ENCODE measurements at regions not wholly inside any gene's neighbourhood (a gene's known extent, or its start where the extent isn't known, plus 50 kb on each side); places are given as distances from the start of the nearest gene placed in this dataset.
"Not testable (repeated sequence)": the region's sequence is repeated elsewhere in the genome, so short reads cannot be mapped to it uniquely, and the experiment has no call there.

DNA sequence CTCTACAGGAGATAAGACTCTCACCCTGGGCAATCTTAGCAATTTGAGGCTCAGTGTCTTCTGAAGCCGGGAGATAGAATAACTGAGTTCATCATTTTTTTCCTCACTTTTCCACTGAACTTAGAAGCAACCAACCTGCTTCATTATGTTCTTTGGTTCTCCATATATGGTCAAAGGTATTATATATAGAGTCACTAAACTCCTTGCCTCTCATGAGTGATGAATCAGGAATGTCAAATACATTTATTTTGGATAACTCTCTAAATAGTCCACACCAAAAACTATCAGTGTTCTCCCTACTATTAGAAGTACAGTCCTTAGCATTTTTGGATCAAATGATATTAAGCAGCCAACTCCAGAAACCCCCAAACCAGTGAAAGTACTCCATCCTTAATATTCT, 421.5 kb upstream of the EPHA5 start:
- DNase-seq, result no peak

- DNase-seq, result no peak
These were observed 403.7 kb upstream of the EPHA5 start for GRCh38 chr4:66073961-66074360.

- DNase-seq, result no peak
These were observed 401.6 kb upstream of the EPHA5 start for GRCh38 chr4:66071911-66072310.

DNA sequence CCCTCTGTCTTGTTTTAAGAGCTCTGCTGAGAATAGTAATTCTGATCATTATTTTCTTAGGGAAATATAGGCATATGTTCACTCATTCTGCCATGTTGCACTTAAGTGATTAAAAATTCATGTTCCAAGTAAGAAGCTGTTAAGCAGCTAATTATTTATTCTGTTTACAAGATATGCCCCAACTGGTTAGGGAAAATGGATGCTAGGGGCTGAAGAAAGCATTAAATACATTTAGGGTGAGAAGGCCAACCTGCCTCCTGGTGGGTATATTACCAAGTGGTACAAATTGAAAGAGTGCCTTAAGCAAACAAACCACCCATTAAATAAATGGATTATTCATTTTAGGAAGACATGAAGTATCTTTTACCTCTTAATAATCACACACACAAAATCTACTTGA, 392.6 kb upstream of the EPHA5 start:
- DNase-seq, result no peak

DNA sequence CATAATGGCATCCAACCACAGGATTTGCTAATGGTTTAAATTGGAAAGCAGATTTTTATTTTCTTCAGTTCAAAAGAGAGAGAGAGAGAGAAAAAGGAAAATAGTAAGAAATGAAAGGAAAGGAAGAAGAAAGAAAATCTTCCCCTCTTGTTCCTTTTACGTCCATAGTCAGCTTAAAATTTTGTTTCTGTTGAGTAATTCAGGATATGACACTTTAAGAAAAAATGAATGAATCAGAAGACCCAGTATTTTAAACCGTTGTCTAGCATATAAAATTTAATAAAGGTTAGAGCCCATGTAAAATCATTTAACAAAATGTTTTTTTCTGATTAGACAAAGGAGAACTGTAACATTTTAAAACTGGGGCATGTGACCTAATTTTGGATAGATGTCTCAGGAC, 391.8 kb upstream of the EPHA5 start:
- DNase-seq, result no peak

GRCh38 chr4:66059556-66059955, 389.3 kb upstream of the EPHA5 start:
- no peak for DNase-seq

DNA sequence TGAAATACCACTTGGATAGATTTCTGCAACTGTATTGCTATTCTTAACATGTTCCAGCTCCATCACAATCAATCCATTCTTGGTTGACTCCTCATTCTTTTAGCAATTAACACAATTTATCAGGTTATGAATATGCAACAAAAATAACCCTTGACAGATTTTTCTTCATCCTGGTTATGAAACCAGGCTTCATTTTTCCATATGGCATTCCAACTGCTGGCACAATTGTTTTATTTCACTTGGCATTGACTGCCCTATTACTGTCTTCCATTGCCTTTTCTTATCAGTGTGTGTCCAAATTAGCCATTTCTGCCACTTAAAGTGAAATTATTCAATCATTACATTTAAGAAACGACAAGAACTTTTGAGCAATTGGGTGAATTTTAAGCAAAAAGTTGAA, 388.8 kb upstream of the EPHA5 start:
- DNase-seq, result no peak

DNA sequence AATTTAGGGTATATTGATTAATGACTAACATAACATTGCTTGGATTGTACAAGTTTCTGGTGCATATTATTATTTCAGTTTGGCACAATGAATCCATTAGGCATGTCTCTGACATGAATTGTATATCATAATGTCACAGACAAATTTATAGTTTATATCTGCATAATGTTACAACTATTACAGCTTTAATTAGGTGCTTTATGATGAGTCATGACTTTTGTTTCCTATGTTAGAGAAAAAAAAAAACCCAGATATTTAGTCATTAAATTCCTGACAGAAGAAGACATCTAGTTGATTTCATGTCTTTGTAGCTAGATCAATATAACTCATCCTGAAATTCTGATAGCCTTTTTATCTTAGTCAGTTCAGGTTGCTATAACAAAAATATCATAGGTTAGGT, 385.7 kb upstream of the EPHA5 start:
- DNase-seq, result no peak

DNA sequence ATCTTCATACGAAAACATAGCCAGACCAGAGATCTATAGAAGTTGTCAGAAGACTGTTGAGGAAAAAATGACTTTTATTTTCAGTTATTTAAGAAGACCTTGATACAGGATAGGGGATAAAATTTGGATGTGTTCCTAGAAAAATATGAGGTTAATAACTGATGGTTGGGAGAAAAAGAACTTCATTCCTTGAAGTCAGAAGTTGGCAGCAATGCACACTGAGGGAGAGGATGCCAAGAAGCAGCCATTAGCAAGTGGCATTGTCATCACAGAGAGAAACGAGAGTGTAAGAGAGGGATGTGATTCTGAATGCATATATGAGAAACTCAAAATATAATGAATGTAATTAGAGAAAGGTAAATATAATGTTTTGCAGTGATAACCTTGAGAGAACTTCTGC, 382.1 kb upstream of the EPHA5 start:
- DNase-seq, result no peak

DNA sequence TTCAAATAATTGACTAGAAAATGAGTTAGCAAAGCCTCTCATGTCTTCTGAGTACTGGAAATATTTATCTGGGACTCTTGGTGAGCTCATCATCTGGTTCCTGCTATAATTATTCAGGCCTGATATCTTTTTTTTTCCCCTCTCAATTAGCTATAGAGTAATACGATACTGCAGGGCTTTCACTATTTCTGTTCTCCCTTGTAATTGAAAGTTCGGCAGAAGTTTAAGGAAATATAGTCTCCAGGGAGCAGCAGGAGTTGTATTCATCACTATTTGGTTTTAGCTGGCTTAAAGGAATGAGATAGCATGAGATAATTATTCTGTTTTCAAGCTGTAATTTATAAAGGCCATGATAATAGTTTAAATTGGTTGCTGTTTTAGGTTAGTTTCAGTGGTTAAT, 378.6 kb upstream of the EPHA5 start:
- no peak for DNase-seq

GRCh38 chr4:66045913-66046312, 375.6 kb upstream of the EPHA5 start:
- no peak for DNase-seq

- DNase-seq, result no peak
These were observed 365.4 kb upstream of the EPHA5 start for GRCh38 chr4:66035701-66036100.

- no peak for DNase-seq
These were observed 364.4 kb upstream of the EPHA5 start for GRCh38 chr4:66034671-66035070.

GRCh38 chr4:66034262-66034661, 364.0 kb upstream of the EPHA5 start:
- no peak for DNase-seq

DNA sequence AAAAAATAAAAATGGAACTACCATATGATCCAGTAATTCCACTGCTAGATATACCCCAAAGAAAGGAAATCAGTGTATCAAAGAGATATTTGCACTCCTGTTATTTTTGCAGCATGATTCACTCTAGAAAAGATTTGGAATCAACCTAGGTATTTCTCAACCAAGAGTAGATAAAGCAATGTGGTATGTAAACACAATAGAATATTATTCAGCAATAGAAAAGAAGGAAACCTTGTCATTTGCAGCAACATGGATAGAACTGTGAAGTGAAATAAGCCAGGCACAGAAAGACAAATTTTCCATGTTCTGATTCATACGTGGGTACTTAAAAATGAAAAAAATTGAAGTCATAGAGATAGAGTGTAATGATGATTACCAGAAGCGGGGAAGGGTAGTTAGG, 362.3 kb upstream of the EPHA5 start:
- DNase-seq, result no peak

DNA sequence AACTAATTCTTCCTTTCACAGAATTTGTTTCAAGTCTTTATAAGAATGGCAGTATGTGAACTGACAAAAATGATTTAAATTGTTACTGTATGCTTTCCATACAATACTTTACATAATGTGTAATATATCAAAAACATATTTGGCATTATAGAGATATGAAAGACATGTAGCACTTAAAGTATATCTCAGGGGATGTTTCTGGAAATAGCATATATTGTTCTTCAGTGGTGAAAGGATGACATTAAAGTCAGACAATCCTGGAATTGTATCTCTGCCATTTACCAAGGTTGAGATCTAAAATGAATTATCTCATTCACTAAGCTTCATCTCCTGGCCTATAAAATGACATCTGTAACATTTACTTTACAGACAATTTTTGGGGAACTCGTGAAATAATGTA, 358.4 kb upstream of the EPHA5 start:
- DNase-seq, result no peak

DNA sequence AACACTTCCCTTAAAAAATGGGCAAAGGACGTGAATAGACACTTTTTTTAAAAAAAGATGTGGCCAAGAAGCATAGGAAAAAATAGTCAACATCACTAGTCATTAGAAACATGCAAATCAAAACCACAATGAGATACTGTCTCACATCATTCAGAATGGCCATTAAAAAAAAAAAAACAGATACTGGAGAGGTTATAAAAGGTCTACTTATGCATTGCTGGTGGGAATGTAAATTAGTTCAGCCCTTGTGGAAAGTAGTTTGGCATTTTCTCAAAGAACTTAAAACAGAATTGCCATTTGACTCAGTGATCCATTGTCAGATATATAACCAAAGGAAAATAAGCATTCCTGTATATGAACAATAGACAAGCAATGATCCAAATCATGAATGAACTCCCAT, 352.8 kb upstream of the EPHA5 start:
- DNase-seq, result no peak

- no peak for DNase-seq
These were observed 347.4 kb upstream of the EPHA5 start for GRCh38 chr4:66017671-66018070.

DNA sequence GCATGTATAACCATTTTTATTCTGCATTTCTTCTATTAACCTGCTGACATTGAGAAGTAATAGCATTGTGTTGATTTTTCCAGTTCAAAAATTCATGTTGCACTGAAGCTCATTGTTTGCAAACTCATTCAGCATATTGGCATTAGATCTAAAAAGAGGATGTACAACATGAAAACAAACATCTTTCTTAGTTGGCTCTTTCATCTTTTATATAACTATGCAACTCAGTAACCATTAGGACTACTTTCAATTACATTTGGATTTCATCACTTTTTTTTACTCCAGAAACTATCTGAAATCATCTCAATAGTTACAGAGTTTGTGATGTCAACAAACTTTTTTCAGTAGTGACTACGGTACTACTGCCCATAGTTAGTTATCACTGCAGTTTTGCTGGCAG, 346.0 kb upstream of the EPHA5 start:
- no peak for DNase-seq

GRCh38 chr4:66014146-66014765, 344.0 kb upstream of the EPHA5 start:
- DNase-seq, result no peak

GRCh38 chr4:66000510-66001117, 330.3 kb upstream of the EPHA5 start:
- no peak for DNase-seq

- no peak for DNase-seq
These were observed 329.2 kb upstream of the EPHA5 start for GRCh38 chr4:65999518-65999871.

GRCh38 chr4:65998807-65999517, 328.7 kb upstream of the EPHA5 start:
- DNase-seq, result not testable (repeated sequence)

- no peak for DNase-seq
These were observed 312.8 kb upstream of the EPHA5 start for GRCh38 chr4:65983061-65983460.

- DNase-seq, result no peak
These were observed 306.0 kb upstream of the EPHA5 start for GRCh38 chr4:65976287-65976686.
